ENCODE measurements at regions not wholly inside any gene's neighbourhood (a gene's known extent, or its start where the extent isn't known, plus 50 kb on each side); places are given as distances from the start of the nearest gene placed in this dataset.

- Histone ChIP-seq H3K4me2 (ENCODE audit: low read length) (no peak overlapping the region), H4K20me1 (ENCODE audit: insufficient read depth) (no peaks in the 10 kb centered on the region), H3K4me1 (ENCODE audit: control insufficient read depth in 1 of 2, insufficient read depth in 2 of 2, low read length in 2 of 2) (no peaks in the 10 kb centered on the region), H3K27me3 (ENCODE audit: insufficient read depth, low read length) (no peaks in the 10 kb centered on the region), H3K79me2 (ENCODE audit: insufficient read depth, low read length) (no peaks in the 10 kb centered on the region), H3K9me3 (ENCODE audit: control insufficient read depth in 1 of 2, insufficient read depth in 1 of 2, low read depth in 1 of 2, low read length in 2 of 2) (peaks cover 3 to 6% of the 10 kb centered on the region in 2 experiments; a peak in 2 of 4 replicates), H3K36me3 (ENCODE audit: control insufficient read depth in 1 of 2, insufficient read depth in 2 of 2, low read length in 2 of 2) (no peaks in the 10 kb centered on the region), H3K9ac (ENCODE audit: low read length) (no peak overlapping the region), H2AFZ (ENCODE audit: low read depth, low read length, poor library complexity, severe bottlenecking) (no peak overlapping the region), H3K27ac (ENCODE audit: low read depth, low read length) (no peak overlapping the region), H3K4me3 (replicated peaks in 1 of 2; ENCODE audit: low read depth in 1 of 2, low read length in 2 of 2) (no peak overlapping the region), H3K9me2 (ENCODE audit: insufficient read depth) (no peaks in the 10 kb centered on the region)
- DNase-seq (ENCODE audit: low read depth, low spot score) (no peak), ATAC-seq (no peak)
- BruUV-seq (replicated peaks): no TSS peak
- ChIA-PET RAD21 (ENCODE audit: low non-redundant PET in 1 of 2, low total read pairs in 2 of 2, uncharacterized antibody in 2 of 2, unreplicated experiment in 2 of 2) (no interaction called here), POLR2A (no interaction called here), CTCF (no interaction called here)
- TF ChIP-seq MAX (IDR thresholded peaks at IDR 0.05) (no peak), SRF (IDR thresholded peaks at IDR 0.05; ENCODE audit: low read depth) (no peak), SP1 (IDR thresholded peaks at IDR 0.05; ENCODE audit: low read depth) (no peak), SIN3A (IDR thresholded peaks at IDR 0.05; ENCODE audit: low read depth) (no peak), EZH2phosphoT487 (IDR thresholded peaks at IDR 0.05; ENCODE audit: borderline replicate concordance) (no peak), CBX3 (IDR thresholded peaks at IDR 0.05; ENCODE audit: low read depth) (no peak), ZBTB33 (IDR thresholded peaks at IDR 0.05; ENCODE audit: extremely low read depth, insufficient replicate concordance, low read length) (no peak), ELF1 (IDR thresholded peaks at IDR 0.05; ENCODE audit: borderline replicate concordance, low read depth) (no peak)
- intact Hi-C loops (cut with micrococcal nuclease): no loop called here
Observed at GRCh38 chr7:9681284-9681683, 1247.9 kb downstream of the NXPH1 start.

- H3K9ac ChIP-seq (ENCODE audit: low read length): no peak overlapping the region
- no peak overlapping the region for H3K4me2 ChIP-seq (ENCODE audit: low read length)
- no TSS peak for BruUV-seq (replicated peaks)
- no peaks in the 10 kb centered on the region for H3K36me3 ChIP-seq (ENCODE audit: control insufficient read depth in 1 of 2, insufficient read depth in 2 of 2, low read length in 2 of 2)
- H3K4me3 ChIP-seq (replicated peaks in 1 of 2; ENCODE audit: low read depth in 1 of 2, low read length in 2 of 2): no peak overlapping the region
- ChIA-PET RAD21 (ENCODE audit: low non-redundant PET in 1 of 2, low total read pairs in 2 of 2, uncharacterized antibody in 2 of 2, unreplicated experiment in 2 of 2) (no interaction called here), CTCF (no interaction called here), POLR2A (no interaction called here)
- no peak for ATAC-seq
- no peak overlapping the region for H3K27ac ChIP-seq (ENCODE audit: low read depth, low read length)
- no peaks in the 10 kb centered on the region for H3K79me2 ChIP-seq (ENCODE audit: insufficient read depth, low read length)
- H3K27me3 ChIP-seq (ENCODE audit: insufficient read depth, low read length): no peaks in the 10 kb centered on the region
- H2AFZ ChIP-seq (ENCODE audit: low read depth, low read length, poor library complexity, severe bottlenecking): no peak overlapping the region
- no peaks in the 10 kb centered on the region for H4K20me1 ChIP-seq (ENCODE audit: insufficient read depth)
- no peaks in the 10 kb centered on the region for H3K4me1 ChIP-seq (ENCODE audit: control insufficient read depth in 1 of 2, insufficient read depth in 2 of 2, low read length in 2 of 2)
- DNase-seq (ENCODE audit: low read depth, low spot score): no peak
- H3K9me3 ChIP-seq (ENCODE audit: control insufficient read depth in 1 of 2, insufficient read depth in 1 of 2, low read depth in 1 of 2, low read length in 2 of 2): peaks cover 0 to 3% of the 10 kb centered on the region in 2 experiments; a peak in 2 of 4 replicates
- intact Hi-C loops (cut with micrococcal nuclease): no loop called here
- no peaks in the 10 kb centered on the region for H3K9me2 ChIP-seq (ENCODE audit: insufficient read depth)
- TF ChIP-seq TCF7L2 (IDR thresholded peaks at IDR 0.05; ENCODE audit: borderline replicate concordance, extremely low read depth, insufficient read depth, insufficient read length) (no peak), CBX3 (IDR thresholded peaks at IDR 0.05; ENCODE audit: low read depth) (no peak), ZBTB33 (IDR thresholded peaks at IDR 0.05; ENCODE audit: extremely low read depth, insufficient replicate concordance, low read length) (no peak), MAX (IDR thresholded peaks at IDR 0.05) (no peak), REST (IDR thresholded peaks at IDR 0.05; ENCODE audit: low read depth) (no peak), JUND (IDR thresholded peaks at IDR 0.05) (no peak), SRF (IDR thresholded peaks at IDR 0.05; ENCODE audit: low read depth) (no peak), SP1 (IDR thresholded peaks at IDR 0.05; ENCODE audit: low read depth) (no peak), FOSL1 (IDR thresholded peaks at IDR 0.05; ENCODE audit: low read depth) (no peak)
Observed at GRCh38 chr7:9691286-9691685, 1257.9 kb downstream of the NXPH1 start.
